Omental fat pad (tissue), 3 donors: ENCODE measurements at regions not wholly inside any gene's neighbourhood (a gene's known extent, or its start where the extent isn't known, plus 50 kb on each side); places are given as distances from the start of the nearest gene placed in this dataset.

Experiments
- ATAC-seq: fragments of 150-250 bp; one replicate; pipeline ENCODE4 v1.9.1; 2016; ENCODE audit warnings: mild to moderate bottlenecking, moderate library complexity; ENCODE audit not compliant: low FRiP score
- DNase-seq: peaks from one replicate; pipeline ENCODE4 v3.0.0-alpha.2; 2019; ENCODE audit warnings: low spot score
- TF ChIP-seq, protein P1 (sequence below), 3 donors: fragments of 450-650 bp; IDR thresholded peaks; one replicate each; pipeline ENCODE4 v1.5.1; 2016 to 2017; ENCODE audit warnings: antibody characterized with exemption in 3 of 3, mild to moderate bottlenecking in 3 of 3, moderate library complexity in 2 of 3

DNA sequence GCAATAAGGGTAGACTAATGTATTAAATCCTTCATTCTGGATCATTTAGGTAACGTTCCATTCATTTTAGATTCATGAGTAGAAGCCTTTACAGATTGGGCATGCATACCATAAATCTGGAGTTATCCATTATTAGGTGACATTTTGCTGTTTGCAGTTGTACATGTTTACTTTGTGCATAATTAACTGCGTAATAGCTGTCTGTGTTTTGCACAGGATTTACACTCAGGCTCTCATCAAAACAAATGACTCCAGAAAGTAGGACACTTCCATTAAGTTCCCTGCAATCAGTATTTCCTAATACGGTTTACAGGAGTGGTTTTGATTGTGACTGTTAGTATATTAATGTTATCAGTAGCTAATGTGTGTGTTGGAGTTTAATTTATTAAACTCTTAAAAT is 997.4 kb downstream of the HACE1 start:
- no peak for ATAC-seq
- TF ChIP-seq, protein P1, sequence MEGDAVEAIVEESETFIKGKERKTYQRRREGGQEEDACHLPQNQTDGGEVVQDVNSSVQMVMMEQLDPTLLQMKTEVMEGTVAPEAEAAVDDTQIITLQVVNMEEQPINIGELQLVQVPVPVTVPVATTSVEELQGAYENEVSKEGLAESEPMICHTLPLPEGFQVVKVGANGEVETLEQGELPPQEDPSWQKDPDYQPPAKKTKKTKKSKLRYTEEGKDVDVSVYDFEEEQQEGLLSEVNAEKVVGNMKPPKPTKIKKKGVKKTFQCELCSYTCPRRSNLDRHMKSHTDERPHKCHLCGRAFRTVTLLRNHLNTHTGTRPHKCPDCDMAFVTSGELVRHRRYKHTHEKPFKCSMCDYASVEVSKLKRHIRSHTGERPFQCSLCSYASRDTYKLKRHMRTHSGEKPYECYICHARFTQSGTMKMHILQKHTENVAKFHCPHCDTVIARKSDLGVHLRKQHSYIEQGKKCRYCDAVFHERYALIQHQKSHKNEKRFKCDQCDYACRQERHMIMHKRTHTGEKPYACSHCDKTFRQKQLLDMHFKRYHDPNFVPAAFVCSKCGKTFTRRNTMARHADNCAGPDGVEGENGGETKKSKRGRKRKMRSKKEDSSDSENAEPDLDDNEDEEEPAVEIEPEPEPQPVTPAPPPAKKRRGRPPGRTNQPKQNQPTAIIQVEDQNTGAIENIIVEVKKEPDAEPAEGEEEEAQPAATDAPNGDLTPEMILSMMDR (IDR thresholded peaks at IDR 0.05), result no peak
- DNase-seq, result no peak

DNA sequence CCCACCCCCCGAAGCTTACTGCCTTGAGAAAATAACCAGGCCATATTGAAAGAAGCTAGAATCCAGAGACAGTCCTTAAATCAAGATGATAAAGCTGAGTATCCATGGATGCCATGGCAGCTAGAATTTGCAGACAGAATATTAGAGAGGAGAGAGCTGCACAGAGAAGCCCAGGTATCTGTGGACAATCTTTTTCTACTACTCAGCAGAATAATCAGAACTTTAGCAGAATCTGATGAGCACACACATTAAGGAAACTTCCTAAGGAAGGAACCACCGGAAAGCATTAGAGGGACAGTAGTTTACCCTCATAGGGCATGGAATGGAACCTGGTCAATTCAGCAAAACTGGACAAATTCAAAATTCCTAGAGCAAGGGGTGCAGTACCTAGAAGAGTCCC is 1001.7 kb downstream of the HACE1 start:
- TF ChIP-seq, protein P1 (IDR thresholded peaks at IDR 0.05), result no peak
- ATAC-seq, result no peak
- DNase-seq, result no peak

DNA sequence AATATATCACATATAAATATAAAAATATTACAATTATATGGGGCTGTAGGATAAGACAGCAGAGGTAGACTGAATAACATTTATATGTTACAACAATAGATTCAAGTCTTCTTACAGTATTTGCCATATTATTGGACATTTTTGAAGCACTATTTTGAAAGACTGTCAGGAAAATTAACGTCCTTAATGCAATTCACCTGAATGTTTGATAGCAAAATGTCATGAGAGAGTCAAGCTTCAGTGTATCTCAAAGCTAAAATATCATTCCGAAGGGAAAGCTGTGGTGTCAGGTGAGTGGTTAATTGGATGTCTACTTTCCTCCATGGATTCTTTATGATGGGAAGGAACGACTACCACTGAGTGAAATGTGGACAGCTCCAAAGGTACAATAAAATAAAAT is 1004.0 kb downstream of the HACE1 start:
- DNase-seq (no peak), ATAC-seq (no peak)
- TF ChIP-seq, protein P1 (IDR thresholded peaks at IDR 0.05), result no peak

DNA sequence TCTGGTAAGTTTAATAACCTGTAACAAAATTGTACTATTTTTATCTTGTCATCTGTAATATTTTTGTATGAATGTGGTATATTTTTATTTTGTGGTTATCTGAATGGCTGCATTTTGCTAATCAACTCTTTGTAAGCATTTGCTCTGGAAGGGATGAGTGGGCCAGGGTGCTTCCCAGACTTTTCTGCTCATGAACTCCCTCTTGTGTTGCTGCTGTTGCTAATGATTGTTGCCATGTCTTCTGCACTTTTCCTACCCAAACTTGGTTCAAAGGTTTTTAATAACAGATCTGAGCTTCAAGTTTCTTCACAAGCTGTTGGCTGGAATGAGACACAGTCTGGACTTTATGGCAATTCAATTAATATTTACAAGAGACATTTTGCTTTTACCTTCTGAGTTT is 1005.7 kb downstream of the HACE1 start:
- ATAC-seq (no peak), DNase-seq (no peak)
- TF ChIP-seq, protein P1 (IDR thresholded peaks at IDR 0.05), result no peak

DNA sequence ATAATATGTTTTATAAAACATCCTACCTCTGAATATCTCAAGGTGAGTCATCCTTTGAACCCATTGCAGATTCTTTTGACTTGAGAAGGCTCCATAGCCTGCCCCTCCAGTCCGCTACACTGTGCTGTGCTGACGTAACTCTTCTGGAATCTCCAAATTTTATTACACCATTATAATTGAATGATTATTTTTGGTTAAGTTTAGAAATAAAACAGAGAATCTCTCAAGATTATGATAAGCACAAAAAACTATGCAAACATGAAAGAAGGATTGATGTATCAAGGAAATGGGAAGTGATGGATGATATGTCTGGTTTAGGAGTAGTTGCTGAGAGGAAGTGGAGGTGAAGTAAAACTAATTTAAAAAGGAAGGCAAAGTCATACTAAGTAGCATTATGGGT is 1021.3 kb downstream of the HACE1 start:
- DNase-seq, result no peak
- TF ChIP-seq, protein P1 (IDR thresholded peaks at IDR 0.05), result no peak
- no peak for ATAC-seq

DNA sequence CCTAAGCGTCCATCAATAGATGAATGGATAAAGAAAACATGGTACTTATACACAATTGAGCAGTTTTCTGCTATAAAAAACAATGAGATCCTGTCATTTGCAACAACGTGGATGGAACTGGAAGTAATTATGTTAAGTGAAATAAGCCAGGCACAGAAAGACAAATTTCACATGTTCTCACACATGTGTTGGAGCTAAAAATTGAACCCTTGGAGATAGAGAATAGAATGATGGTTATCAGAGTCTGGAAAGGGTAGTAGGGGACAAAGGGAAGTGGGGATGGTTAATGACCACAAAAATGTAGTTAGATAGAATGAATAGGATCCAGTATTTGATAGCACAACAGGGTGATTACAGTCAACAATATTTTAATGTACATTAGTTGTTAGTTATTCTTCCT is 1033.5 kb downstream of the HACE1 start:
- DNase-seq (no peak), ATAC-seq (no peak)
- TF ChIP-seq, protein P1 (IDR thresholded peaks at IDR 0.05), result no peak

DNA sequence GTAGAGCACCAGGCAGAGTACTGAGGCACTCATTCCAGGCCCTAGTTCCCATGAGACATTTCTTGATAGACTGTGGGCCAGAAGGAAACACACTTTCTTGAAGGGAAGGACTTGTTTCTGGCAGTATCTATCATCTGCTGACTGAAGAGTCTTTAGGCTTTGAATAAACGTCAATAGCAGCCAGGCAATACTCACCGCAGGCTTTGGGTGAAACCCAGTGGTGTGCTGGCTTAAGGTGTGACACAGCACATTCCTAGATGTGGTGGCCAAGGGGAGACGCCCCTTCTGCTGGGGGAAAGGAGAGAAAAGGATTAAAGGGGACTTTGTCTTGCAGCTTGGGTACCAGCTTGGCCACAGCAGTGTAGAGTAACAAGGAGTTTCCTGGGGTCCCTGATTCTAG is 1039.6 kb downstream of the HACE1 start:
- TF ChIP-seq, protein P1 (IDR thresholded peaks at IDR 0.05), result no peak
- ATAC-seq (no peak), DNase-seq (no peak)
